ENCODE measurements at regions not wholly inside any gene's neighbourhood (a gene's known extent, or its start where the extent isn't known, plus 50 kb on each side); places are given as distances from the start of the nearest gene placed in this dataset.

DNA sequence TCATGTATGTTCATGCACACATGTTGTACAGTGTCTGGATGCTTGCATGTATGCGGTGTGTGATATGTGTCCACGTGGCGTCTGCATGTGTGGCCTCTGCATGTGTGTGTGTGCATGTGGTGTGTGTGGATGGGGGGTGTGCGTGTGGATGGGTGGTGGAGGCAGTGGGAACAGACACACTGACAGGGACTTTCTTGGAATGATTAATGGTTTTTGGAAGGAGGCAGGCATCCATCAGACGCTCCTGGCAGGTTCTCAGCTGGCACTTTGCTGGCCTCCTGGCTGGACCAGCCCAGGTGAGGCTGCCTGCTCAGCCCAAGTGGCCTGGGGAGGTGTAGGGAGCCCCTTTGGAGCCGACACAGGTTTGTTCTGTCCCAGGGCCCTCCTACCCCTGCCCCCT is 121.2 kb upstream of the CIBAR2 start:
- TF ChIP-seq POLR2A (IDR thresholded peaks at IDR 0.05; ENCODE audit: low read depth, low read length) (no peak), POLR2AphosphoS5 (IDR thresholded peaks at IDR 0.05; ENCODE audit: low read depth, low read length) (no peak), TAF1 (IDR thresholded peaks at IDR 0.05; ENCODE audit: low read depth, low read length) (no peak), SPI1 (IDR thresholded peaks at IDR 0.05; ENCODE audit: low read depth, low read length) (no peak), POU2F2 (IDR thresholded peaks at IDR 0.05; ENCODE audit: low read depth, low read length) (no peak)

Data from GM12891 (cell line).